PC-3 (cell line): ENCODE measurements at regions not wholly inside any gene's neighbourhood (a gene's known extent, or its start where the extent isn't known, plus 50 kb on each side); places are given as distances from the start of the nearest gene placed in this dataset.
"Not testable (repeated sequence)": the region's sequence is repeated elsewhere in the genome, so short reads cannot be mapped to it uniquely, and the experiment has no call there.

Source experiments
- ATAC-seq: fragments of 200-7000 bp; cut with Tn5 transposase; 2 replicates; pipeline ENCODE4 v1.9.1; 2020; ENCODE audit warnings: mild to moderate bottlenecking, moderate library complexity
- BruUV-seq: library from RNA; stranded (reverse); fragments of 400-500 nt; replicated peaks from 2 replicates; lab custom pipeline; 2021; lab: Mats Ljungman, UMichigan
- CTCF ChIA-PET: fragments of 300-600 bp; sonication (Branson Sonifier 250); formaldehyde crosslinking; loops from one replicate; lab custom pipeline; 2022; ENCODE audit warnings: antibody characterized with exemption; lab: Charles Lee
- POLR2A ChIA-PET: fragments of 300-600 bp; sonication (Branson Sonifier 250); formaldehyde crosslinking; loops from one replicate; lab custom pipeline; 2022; ENCODE audit warnings: antibody characterized with exemption; ENCODE audit not compliant: unreplicated experiment; lab: Charles Lee
- DNase-seq: peaks from one replicate; pipeline ENCODE4 v3.0.0-alpha.2; 2015
- H2AFZ ChIP-seq: fragments of 300-600 bp; sonication (generic); 2 replicates; pipeline ENCODE4 v1.6.0; 2016; ENCODE audit warnings: antibody characterized with exemption, low read length
- H3F3A ChIP-seq: fragments of 300-600 bp; sonication (generic); one replicate; pipeline ENCODE4 v1.6.0; 2017; ENCODE audit warnings: antibody characterized with exemption, low read length, control low read depth, mild to moderate bottlenecking; ENCODE audit not compliant: unreplicated experiment
- H3K27ac ChIP-seq: fragments of 300-600 bp; sonication (generic); 2 replicates; pipeline ENCODE4 v1.5.1; 2016; ENCODE audit warnings: mild to moderate bottlenecking, low read length
- H3K27me3 ChIP-seq: fragments of 300-600 bp; sonication (generic); 2 replicates; pipeline ENCODE4 v1.6.1; 2016; ENCODE audit warnings: low read length, mixed read lengths
- H3K36me3 ChIP-seq: fragments of 300-600 bp; sonication (generic); 2 replicates; pipeline ENCODE4 v1.6.1; 2016; ENCODE audit warnings: low read depth, mixed run types, low read length, mixed read lengths
- H3K4me1 ChIP-seq: fragments of 300-600 bp; sonication (generic); 2 replicates; pipeline ENCODE4 v1.5.1; 2016; ENCODE audit warnings: low read length; ENCODE audit not compliant: insufficient read depth
- H3K4me2 ChIP-seq: fragments of 300-600 bp; sonication (generic); 2 replicates; pipeline ENCODE4 v1.6.0; 2016; ENCODE audit warnings: low read length
- H3K4me3 ChIP-seq: fragments of 300-600 bp; sonication (generic); 2 replicates; pipeline ENCODE4 v1.5.1; 2016; ENCODE audit warnings: mild to moderate bottlenecking, low read length, mixed read lengths
- H3K79me2 ChIP-seq: fragments of 300-600 bp; sonication (generic); 2 replicates; pipeline ENCODE4 v1.6.1; 2017; ENCODE audit warnings: low read length, mixed read lengths
- H3K9ac ChIP-seq: fragments of 300-600 bp; sonication (generic); 2 replicates; pipeline ENCODE4 v1.6.0; 2016; ENCODE audit warnings: mild to moderate bottlenecking, low read length
- H3K9me2 ChIP-seq: fragments of 300-600 bp; sonication (generic); replicated peaks from 2 replicates; pipeline ENCODE4 v1.6.1; 2016; ENCODE audit warnings: mixed run types, low read length, mixed read lengths
- H3K9me3 ChIP-seq: fragments of 300-600 bp; sonication (generic); 2 replicates; pipeline ENCODE4 v1.6.1; 2016; ENCODE audit warnings: low read length, mixed read lengths
- H4K20me1 ChIP-seq: fragments of 300-600 bp; sonication (generic); 2 replicates; pipeline ENCODE4 v1.6.1; 2016; ENCODE audit warnings: low read length, mixed read lengths
- CTCF ChIP-seq: fragments of 300-600 bp; sonication (generic); conservative IDR thresholded peaks from 2 replicates; pipeline ENCODE4 v1.5.1; 2017; ENCODE audit warnings: antibody characterized with exemption, low read depth, mild to moderate bottlenecking, low read length
- EZH2 ChIP-seq: fragments of 300-600 bp; sonication (generic); IDR thresholded peaks from one replicate; pipeline ENCODE4 v1.6.1; 2017; ENCODE audit warnings: antibody characterized with exemption, mild to moderate bottlenecking, low read length; ENCODE audit not compliant: unreplicated experiment
- EZH2phosphoT487 ChIP-seq: fragments of 300-600 bp; sonication (generic); IDR thresholded peaks from 2 replicates; pipeline ENCODE4 v1.6.1; 2018; ENCODE audit warnings: mild to moderate bottlenecking, antibody characterized with exemption, low read length, borderline replicate concordance
- intact Hi-C: fragments of 100-400 bp; cut with micrococcal nuclease; formaldehyde crosslinking; loops from 2 replicates; pipeline ENCODE4 v1.9.0; 2023

GRCh38 chr11:134841411-134841810 is 429.4 kb upstream of the B3GAT1 start:
- no peak overlapping the region for H3K4me2 ChIP-seq
- no peaks in the 10 kb centered on the region for H3K4me1 ChIP-seq
- H3K79me2 ChIP-seq, result no peaks in the 10 kb centered on the region
- no peaks in the 10 kb centered on the region for H3K9me2 ChIP-seq
- intact Hi-C loops, result no loop called here
- no peaks in the 10 kb centered on the region for H3K36me3 ChIP-seq
- H3K27me3 ChIP-seq, result peaks cover 58% of the 10 kb centered on the region
- ATAC-seq (no peak), DNase-seq (no peak)
- ChIA-PET CTCF (no interaction called here), POLR2A (no interaction called here)
- no peaks in the 10 kb centered on the region for H3F3A ChIP-seq
- H2AFZ ChIP-seq, result no peak overlapping the region
- TF ChIP-seq EZH2phosphoT487, result no peak
- TF ChIP-seq EZH2, result no peak
- no peak for TF ChIP-seq CTCF
- H3K27ac ChIP-seq, result no peak overlapping the region
- no peaks in the 10 kb centered on the region for H3K9me3 ChIP-seq
- H4K20me1 ChIP-seq, result no peaks in the 10 kb centered on the region
- no TSS peak for BruUV-seq
- H3K4me3 ChIP-seq, result no peak overlapping the region
- H3K9ac ChIP-seq, result no peak overlapping the region

DNA sequence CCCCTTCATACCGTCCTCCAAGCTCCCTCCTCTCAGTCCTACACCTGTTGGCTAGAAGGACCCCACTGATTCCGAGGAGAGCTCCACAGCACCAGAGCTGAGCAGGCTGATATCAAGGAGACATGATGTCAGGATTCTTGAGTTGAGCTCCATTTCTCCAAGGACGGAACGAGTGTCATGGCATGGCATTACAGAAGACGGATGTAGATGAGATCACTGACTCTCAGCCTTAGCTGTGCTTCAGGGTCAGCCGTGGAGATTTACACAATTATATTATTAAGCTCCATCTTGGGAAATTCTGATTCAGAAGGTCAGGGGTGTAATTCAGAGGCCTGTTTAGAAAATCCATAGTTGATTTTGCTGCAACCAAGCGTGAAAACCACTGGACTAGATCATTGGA is 428.9 kb upstream of the B3GAT1 start:
- Histone ChIP-seq H3K9ac (no peak overlapping the region), H3K9me2 (no peaks in the 10 kb centered on the region), H3K27me3 (peaks cover 58% of the 10 kb centered on the region), H3K79me2 (no peaks in the 10 kb centered on the region), H3K4me2 (no peak overlapping the region), H2AFZ (no peak overlapping the region), H3K27ac (no peak overlapping the region), H3K9me3 (no peaks in the 10 kb centered on the region), H3K4me1 (no peaks in the 10 kb centered on the region), H3K36me3 (no peaks in the 10 kb centered on the region), H4K20me1 (no peaks in the 10 kb centered on the region), H3F3A (no peaks in the 10 kb centered on the region), H3K4me3 (no peak overlapping the region)
- intact Hi-C loops, result no loop called here
- ATAC-seq, result no peak
- CTCF ChIA-PET, result no interaction called here
- no TSS peak for BruUV-seq
- POLR2A ChIA-PET, result no interaction called here
- TF ChIP-seq EZH2phosphoT487, result no peak
- TF ChIP-seq CTCF, result no peak
- no peak for TF ChIP-seq EZH2
- no peak for DNase-seq

GRCh38 chr11:134840165-134840564 is 428.1 kb upstream of the B3GAT1 start:
- H3K79me2 ChIP-seq, CTCF ChIA-PET, intact Hi-C loops: not testable (repeated sequence)

More at GRCh38 chr11:134840165-134840564, 428.1 kb upstream of the B3GAT1 start:
- DNase-seq, H2AFZ ChIP-seq, H3K4me1 ChIP-seq, H3F3A ChIP-seq, H3K4me3 ChIP-seq, H3K36me3 ChIP-seq, H3K9me3 ChIP-seq, ATAC-seq, H4K20me1 ChIP-seq, H3K9me2 ChIP-seq, H3K9ac ChIP-seq, BruUV-seq, POLR2A ChIA-PET, H3K4me2 ChIP-seq, H3K27ac ChIP-seq: not testable (repeated sequence)
- H3K27me3 ChIP-seq, result peaks cover 50% of the 10 kb centered on the region
